NCI-H510A treated with DMSO at 0.1 percent for 48 hours (cell line): ENCODE measurements at regions not wholly inside any gene's neighbourhood (a gene's known extent, or its start where the extent isn't known, plus 50 kb on each side); places are given as distances from the start of the nearest gene placed in this dataset.

Experiments used
- DNase-seq: peaks from one replicate; lab custom pipeline; 2025; lab: John Stamatoyannopoulos, UW

DNA sequence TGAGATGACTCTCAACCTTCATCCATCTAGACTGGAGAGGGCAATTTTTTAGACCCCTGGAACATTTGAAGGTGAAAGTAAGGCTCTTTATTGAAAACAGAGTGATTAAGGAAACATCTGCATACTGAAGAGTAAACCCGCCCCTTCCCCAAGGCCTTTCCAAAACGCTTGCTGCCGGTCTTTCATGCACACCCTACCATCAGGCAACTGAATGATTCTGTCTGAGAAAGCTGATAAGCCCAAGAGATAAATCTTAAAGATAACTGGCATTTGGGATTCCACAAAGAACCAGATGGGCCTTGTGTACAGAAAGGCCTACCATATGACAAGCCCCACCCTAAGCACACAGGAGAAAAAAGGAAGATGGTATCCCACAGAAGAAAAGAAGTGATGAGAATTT, 54.4 kb upstream of the PIK3R1 start:
- DNase-seq, result no peak

DNA sequence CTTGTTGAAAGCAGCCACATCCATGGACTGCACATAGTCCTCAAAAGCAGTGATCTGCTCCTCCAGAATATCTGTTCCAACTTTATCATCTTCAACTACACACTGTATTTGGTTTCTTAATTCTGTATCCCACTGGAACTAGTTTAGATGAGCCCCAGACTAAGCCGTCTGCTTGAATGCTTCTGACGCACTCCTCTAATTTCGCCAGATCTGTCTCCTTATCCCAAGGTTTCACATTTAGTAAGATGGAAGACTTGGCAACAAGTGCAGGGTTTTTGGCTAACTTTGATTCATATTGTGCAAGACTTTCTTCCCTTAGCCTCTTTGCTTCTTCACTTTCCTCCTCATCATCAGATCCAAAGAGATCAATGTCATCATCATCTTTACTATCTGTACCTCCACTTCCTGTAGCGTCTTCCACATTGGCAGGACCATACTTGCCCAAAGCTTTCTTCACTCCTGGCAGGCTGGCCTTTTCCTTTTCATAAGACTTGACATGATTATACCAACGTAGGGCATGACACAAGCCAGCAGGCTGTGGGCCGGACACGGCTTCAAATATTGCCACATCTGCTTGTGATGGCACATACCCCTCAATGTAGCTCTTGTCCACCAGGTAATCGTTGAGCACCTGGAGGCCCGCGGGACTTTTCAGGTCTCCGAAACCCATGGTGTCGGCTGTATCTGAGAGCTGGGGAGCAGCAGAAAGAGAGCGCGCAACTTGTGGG, 56.2 kb upstream of the PIK3R1 start:
- no peak for DNase-seq

DNA sequence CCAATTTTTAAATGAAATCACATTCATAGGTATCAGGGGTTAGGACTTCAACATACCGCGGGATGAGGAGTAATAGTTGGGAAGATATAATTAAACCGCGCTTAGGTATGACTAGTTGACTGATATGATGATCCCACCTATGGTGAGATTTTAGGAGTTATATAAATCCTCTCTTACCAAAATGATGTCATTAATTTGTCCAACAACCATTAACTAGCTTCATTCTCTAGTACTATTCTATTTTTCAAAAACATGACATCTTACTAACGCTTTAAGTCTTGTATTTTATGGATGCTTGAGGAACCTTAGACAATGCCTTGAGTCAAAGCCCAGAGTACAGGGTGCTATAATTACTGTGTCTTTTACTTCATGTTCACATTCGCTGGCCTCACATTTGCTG, 59.6 kb upstream of the PIK3R1 start:
- DNase-seq, result no peak

DNA sequence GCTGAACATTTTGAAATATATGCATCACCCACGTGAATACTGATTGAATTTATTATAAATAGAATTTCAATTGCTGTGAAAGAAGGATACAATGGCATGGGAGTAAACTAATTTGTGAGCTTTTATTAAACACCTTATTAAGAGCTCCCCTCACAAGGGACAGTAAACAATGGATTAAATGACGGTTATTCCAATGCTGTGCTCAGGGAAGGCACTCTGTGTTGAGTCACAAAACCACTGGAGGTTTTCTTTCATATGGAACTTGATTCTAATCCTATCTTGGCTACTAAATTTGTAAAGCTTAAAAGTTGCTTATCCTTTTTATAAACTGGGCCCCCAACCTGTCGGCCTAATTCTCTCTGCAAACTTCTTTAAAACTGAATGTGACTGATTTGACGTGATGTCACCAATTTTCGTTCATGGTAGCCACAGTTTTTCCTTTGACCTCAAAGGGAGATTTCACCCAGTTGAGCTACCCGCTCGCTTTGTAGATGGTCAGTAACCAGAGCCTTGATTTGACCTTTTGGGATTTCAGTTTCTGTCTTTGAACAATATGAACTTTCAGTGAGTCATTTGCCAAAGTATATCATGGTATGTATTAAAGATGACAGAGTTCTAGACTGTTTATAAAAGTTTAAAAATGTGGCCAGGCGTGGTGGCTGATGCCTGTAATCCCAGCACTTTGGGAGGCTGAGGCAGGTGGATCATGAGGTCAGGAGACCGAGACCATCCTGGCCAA, 61.3 kb upstream of the PIK3R1 start:
- no peak for DNase-seq

DNA sequence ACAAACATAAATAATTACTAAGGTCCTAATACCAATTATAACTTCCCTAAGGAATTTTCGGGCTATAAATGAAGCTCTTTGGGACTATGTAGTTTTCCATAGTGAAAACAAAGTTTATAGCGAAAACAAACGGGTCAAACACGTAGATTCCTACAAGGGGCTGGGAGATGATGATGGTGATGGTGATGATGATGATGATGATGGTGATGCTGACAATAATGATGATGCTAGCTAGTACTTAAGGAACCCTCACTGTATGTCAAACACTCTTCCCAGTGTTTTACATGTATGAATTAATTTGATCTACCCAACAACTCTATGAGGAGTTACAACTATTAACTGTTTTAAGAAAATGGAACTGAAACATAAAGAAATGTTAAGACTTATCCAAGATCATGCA, 63.7 kb upstream of the PIK3R1 start:
- DNase-seq, result no peak

DNA sequence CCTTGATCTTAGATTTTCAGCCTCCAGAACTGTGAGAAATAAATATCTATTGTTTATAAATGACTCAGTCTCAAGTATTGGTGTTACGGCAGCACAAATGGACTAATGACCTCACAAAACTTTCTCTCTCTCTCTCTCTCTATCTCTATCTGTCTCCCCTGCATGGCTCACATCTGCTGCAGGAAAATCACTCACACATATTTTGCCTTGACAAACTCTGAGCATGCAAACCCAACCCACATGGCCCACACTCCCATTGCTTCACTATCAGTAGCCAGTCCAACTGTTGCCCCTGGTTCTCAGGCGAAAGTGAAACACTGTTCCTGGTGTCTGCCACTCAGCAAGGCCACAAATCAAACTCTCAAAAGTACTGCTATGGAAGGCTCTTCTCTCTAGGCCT, 66.4 kb upstream of the PIK3R1 start:
- no peak for DNase-seq

DNA sequence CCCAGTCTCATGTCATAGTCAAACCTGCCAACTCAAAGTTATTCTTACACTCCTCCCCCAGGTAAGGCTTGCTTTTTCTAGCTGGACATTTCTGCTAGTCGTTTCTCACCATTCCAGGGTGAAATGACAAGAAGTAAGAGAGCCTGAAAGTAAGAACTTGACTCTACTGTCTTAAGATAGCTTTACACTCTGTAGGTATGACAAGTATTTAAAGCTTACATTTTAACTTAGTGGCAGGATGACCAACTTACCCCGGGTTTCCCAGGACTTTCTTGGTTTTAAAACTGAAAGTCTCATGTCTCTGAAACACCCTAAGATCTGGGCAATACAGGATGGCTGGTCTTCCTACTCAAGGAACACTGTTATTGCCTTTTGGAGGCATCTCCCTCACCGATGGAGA, 67.5 kb upstream of the PIK3R1 start:
- DNase-seq, result no peak

DNA sequence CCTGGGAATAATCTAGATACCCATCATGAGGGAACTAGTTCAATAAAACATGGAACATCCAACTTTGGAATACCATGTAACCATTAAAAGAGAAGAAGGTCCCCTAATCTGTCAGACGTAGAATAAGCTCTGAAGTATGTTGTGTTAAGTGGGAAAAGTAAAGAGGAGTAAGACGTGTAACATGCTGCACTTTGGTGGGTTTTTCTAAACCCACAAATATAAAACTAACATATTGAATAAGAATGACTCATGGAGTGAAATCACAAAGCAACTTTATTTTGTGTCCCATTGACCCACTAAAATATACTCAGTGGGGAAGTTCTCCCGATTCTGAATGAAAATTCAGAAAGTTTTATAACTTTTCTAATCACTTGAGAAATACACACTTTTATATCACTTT, 67.9 kb upstream of the PIK3R1 start:
- no peak for DNase-seq

DNA sequence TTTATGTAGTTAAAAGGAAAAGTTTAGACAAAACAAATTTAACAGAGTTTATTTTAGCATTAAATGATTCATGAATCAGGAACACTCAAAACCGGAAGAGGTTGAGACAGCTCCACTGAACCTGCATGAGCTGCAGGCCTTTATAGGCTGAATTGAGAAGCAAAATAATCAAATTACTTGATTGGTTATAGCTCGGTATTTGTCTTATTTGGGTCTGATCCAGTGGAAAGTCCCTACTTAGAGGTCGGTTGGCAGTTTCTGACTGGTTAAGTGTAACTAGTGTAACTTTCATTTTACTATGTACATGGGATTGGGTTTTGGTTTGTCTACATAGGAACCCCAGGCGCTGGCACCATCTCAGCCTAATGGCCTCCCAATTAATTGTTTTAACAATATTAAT, 74.1 kb upstream of the PIK3R1 start:
- no peak for DNase-seq

DNA sequence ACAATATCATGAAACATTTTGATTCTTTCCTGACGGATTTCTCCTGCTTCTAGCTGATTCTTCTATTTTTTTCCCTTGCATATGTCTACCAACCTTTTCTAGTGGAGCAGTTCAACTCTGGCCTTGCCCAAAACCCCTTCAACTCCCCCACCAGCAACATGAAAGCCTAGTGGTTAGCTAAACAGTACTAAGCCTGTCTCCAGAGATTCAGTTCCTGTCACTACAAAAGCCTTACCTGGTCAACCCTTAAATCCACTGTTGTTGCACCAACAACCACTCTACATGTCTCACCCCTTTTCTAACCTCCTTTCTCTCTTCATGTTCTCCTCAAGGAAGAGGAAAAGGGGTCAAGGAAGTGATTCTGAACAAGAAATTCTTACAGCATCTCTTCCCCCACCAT, 74.8 kb upstream of the PIK3R1 start:
- no peak for DNase-seq

DNA sequence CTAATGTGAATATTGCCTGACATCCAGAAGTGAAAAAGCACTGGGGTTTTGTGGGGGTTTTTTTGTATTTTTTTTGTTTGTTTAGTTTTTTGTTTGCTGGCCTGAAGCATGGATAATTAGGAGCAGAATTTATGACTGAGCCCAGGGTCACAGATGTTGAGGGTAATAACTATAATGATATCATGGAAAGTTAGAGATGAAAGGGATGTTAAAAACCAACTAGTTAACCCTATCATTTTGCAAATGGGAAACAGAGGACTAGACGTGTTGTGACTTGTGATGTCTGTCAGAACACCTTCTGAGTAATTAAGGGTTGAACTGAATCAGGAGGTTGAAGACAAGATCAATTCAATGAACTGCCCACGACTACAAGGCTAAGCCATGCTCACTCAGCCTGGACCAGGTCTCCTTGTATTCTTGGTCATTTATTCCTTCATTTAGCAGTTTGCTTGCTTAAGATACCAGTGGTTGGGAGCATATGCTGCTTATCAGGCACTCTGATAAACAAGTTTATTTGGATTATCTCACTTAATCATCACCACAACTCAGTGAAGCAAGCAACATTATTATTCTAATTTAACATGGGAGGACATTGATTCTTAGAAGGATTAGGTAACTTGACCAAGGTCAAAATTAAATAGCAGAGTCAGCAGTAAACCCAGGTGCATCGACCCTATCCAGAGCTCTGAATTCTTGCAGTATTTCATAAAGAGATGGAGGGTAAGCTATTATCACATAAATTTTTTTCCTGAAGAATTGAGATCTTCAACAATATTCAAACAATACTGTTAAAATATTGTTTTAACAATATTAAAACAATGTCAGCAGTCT, 75.7 kb upstream of the PIK3R1 start:
- DNase-seq, result no peak

DNA sequence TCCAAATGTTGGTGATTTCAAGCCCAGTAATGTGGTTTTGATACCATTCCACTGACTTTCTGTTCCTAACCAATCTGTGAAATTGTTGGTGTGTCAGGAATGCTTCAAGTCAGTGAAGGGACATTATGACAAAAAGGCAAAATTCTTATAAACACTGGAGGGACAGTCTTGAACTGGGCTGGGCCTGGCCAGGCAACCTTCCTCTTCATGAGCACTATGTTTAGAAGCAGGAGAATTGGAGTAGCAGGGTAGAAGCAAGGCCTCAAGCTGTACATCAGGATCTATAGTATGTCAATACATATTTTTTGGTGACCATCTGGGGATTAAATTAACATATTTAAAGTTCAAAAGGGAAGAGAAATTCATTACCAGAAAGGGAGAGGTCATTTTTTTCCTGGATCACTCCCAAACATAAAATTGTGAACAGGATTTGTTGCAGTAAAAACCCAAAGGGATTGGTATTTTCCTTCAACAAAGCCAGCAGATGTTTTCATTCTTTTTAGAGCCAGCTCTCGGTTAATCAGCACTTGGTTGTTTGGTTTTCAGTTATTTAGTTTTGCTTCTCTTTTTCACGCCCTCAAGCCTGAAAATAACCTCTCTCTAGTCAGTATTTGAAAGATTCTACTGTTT, 77.9 kb upstream of the PIK3R1 start:
- no peak for DNase-seq

DNA sequence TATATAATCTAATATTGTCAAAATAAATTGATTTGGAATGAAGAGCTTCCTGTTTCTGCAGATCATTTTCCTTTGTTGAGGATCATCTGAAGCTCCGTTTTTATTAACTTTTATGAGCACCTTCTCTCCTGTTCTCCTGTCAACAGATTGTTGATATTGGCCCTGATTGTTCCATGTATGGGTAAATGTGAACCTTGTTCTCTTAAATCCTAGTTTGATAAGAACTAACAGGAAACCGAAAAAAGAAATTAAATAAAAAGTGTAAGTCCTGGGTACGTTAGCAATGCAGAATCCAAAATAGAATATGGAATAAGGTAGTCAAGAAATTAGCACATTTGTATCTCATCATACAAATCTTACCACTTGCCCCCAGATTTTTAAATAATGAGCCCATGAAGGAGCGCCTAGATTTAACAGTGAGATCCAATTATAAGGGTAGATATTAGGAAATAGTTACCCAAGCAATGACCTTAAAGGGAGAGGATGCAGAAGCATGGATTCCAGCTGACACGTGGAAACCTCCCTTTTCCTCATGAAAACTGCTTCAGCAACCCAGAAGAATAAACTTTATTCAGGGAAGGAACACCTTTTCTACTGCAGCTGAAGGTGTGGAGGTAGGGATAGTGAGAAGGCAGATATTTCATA, 80.8 kb upstream of the PIK3R1 start:
- no peak for DNase-seq

DNA sequence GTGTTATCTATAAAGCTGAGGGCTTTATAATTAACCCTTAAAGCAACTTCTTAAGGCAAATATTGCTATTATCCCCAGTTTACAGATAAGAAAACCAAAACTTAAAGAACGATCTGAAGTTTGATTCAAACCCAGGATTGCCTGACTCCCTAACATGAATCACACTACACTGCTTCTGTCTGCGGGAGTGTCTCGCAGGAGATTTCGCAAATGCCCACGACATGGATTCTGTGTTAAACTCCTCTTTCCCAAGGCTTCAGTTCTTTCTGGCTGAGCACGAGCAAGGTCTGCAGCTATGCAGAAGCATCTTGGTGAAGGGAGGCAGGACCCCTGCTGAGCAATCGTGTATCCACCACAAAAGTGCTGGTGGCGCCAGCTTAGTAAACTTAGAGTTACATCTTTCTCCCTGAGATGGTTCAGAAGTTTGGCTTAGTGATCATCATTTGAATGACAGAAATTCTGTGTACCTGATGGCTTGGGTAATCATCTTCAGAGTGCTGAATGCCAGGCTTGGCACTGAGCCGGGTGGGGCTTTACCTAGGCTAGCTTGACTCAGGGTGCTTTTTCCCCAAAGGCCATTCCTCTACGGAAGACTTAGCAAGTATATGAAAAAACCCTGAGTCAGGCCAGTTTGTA, 81.4 kb upstream of the PIK3R1 start:
- DNase-seq, result no peak

DNA sequence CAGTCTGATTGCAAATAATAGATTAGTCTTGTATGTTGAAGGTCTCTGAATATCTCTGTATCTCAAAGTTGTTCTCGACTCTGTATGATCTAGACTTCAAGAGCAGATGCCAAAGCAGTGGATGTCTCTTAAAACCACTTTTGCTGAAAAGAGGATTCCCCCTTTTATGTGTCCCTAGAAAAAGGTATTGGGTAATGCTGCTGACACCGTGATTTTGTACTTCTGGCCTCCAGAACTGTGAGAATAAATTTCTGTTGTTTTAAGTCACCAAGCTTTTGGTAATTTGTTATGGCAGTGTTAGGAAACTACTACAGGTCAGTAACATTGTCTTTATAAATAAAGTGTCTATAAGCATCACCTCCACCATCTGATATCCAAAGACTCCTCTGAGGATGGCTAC, 85.3 kb upstream of the PIK3R1 start:
- no peak for DNase-seq

DNA sequence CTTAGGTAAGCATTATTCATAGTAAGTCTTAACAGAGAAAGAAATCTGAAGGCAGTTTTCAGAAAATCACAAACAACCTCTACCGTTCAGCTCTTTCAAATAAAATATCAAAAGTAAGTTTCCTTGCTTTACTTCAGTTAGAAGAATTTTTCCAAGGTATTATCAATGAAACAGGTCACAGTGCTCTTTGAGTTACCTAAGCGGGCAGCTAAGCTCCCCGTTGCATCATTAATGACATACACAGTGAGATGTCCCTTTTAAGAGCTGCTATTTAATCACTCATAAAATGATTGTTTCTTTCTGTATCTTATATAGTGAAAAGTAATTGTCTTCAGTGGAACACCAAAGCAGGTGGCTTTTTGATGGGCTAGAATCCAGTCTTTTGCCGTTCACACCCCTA, 86.2 kb upstream of the PIK3R1 start:
- no peak for DNase-seq

DNA sequence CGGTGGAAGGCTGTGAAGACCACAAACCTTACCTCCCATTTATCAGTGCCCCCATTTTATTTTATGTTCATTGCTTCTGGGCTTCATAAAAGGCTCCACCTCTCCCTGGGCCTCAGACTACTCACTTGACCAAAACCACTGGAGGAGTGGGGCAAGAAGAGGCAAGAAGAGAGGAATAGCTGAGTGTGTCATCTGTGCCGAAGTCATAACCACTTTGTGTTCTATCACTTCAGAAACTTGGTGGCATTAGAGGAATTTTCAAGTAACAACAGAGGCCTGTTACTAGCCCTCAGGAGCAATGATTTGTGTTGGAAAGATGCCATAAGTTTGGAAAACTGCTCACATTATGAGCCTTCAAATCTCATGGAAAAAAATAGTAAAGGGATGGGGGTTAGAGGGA, 88.7 kb upstream of the PIK3R1 start:
- no peak for DNase-seq

DNA sequence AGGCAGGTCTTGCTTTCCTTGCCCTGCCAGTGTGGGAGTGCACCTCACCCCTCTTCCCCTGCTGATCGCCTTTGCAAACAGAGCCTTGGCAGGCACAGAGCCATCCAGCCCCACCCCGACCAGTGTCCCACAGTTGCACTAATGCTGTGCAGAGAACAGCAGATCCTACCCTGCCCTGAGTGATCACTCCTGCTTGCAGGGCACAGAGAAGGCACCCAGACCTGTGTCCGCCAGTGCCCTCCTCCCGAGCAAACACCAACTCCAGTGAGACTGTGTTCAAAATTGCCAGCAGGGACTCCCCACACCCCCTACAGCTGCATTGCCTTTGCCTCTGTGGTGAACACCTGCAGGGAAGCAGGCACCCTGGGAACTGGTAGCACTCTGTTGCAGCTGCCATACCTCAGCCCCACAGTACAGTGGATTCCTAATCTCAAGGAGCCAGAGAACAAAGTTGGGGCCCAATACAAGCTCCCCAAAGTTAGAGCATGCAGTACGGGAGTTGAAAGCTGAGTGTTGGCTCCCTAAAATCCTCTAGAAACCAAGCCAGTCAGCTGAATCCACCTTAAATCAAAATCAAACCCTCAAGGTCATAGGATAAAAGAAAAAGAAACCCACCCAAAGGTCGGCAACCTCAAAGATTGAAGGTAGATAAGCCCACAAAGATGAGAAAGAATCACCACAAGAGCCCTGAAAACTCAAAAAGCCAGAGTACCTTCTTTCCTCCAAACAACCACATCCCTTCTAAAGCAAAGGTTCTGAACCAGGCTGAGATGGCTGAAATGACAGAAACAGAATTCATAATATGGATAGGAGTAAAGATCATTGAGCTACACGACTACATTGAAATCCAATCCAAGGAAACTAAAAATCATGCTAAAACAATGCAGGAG, 92.9 kb upstream of the PIK3R1 start:
- no peak for DNase-seq

DNA sequence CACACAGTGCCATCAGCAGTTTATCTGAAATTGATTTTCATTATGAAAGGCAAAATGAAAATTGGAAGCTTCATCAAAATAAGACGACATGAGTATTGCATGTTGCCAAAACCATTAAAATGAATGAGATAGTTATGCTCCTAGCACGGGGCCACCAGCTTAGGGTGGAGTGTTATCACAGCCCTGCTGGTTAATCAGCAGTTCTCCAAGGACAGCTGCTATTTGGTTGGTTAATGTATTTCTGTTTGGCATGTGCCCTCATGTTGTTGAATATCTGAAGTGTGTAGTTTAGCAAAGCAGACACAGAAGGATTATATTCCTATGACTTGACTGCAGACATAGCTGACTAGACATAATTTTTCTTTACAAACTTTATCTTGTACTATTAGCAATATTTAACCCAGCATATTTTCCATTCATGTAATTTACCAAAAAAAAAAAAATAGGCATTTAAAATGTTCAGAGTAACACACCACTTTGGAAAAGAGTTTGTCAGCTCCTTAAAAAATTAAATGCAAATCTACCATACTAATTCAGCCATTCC, 98.6 kb upstream of the PIK3R1 start:
- no peak for DNase-seq

DNA sequence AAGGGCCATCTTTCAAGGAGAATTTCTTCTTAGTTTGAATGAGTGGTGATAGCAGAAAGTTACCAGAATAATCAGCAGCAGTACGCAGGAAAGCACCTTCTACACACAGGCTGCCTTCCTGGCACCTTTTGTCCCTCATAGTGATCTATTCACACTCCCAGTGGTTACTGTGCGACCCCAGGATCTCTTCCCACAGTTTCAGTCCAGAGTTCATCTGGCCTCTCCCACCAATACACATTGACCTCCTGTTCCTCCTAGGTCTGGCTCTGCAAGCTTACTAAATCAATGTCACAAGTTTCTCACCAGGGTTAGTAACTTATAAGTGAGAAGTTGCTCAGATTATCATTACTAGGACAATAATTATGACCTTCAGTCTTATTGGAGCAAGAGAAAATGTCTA, 99.1 kb upstream of the PIK3R1 start:
- no peak for DNase-seq
